GM23248 (cell line): ENCODE measurements at regions not wholly inside any gene's neighbourhood (a gene's known extent, or its start where the extent isn't known, plus 50 kb on each side); places are given as distances from the start of the nearest gene placed in this dataset.

Experiments
- DNase-seq: peaks from one replicate; pipeline ENCODE4 v3.0.0-alpha.2; 2015
- H2AFZ ChIP-seq: fragments of 200-600 bp; sonication (generic); 2 replicates; pipeline ENCODE4 v1.6.1; 2016; ENCODE audit warnings: antibody characterized with exemption
- H3F3A ChIP-seq: fragments of 200-600 bp; sonication (generic); 2 replicates; pipeline ENCODE4 v1.6.1; 2016; ENCODE audit warnings: mild to moderate bottlenecking, antibody characterized with exemption, mixed run types; ENCODE audit not compliant: insufficient read depth
- H3K27ac ChIP-seq: fragments of 200-600 bp; sonication (generic); 2 replicates; pipeline ENCODE4 v1.5.1; 2016; ENCODE audit warnings: mild to moderate bottlenecking
- H3K27me3 ChIP-seq: fragments of 200-600 bp; sonication (generic); replicated peaks from 2 replicates; pipeline ENCODE4 v1.6.1; 2016; ENCODE audit warnings: mild to moderate bottlenecking; ENCODE audit not compliant: insufficient read depth
- H3K36me3 ChIP-seq: fragments of 200-600 bp; sonication (generic); 2 replicates; pipeline ENCODE4 v1.6.1; 2016; ENCODE audit warnings: low read depth, mild to moderate bottlenecking
- H3K4me1 ChIP-seq: fragments of 200-600 bp; sonication (generic); 2 replicates; pipeline ENCODE4 v1.6.1; 2016; ENCODE audit warnings: mild to moderate bottlenecking; ENCODE audit not compliant: insufficient read depth
- H3K4me2 ChIP-seq: fragments of 200-600 bp; sonication (generic); one replicate; pipeline ENCODE4 v1.6.1; 2016; ENCODE audit warnings: mild to moderate bottlenecking; ENCODE audit not compliant: unreplicated experiment
- H3K4me3 ChIP-seq: fragments of 200-600 bp; sonication (generic); 2 replicates; pipeline ENCODE4 v1.5.1; 2016; ENCODE audit warnings: mild to moderate bottlenecking
- H3K79me2 ChIP-seq: fragments of 200-600 bp; sonication (generic); 2 replicates; pipeline ENCODE4 v1.6.1; 2016; ENCODE audit warnings: mild to moderate bottlenecking; ENCODE audit not compliant: insufficient read depth
- H3K9ac ChIP-seq: fragments of 200-600 bp; sonication (generic); 2 replicates; pipeline ENCODE4 v1.6.1; 2016; ENCODE audit warnings: mild to moderate bottlenecking
- H3K9me2 ChIP-seq: fragments of 200-600 bp; sonication (generic); 2 replicates; pipeline ENCODE4 v1.6.1; 2016; ENCODE audit warnings: mixed run types, mild to moderate bottlenecking, moderate library complexity; ENCODE audit not compliant: insufficient read depth
- H3K9me3 ChIP-seq: fragments of 200-600 bp; sonication (generic); one replicate; pipeline ENCODE4 v1.6.1; 2017; ENCODE audit warnings: low read depth
- H4K20me1 ChIP-seq: fragments of 200-600 bp; sonication (generic); 2 replicates; pipeline ENCODE4 v1.6.0; 2016; ENCODE audit not compliant: insufficient read depth
- EZH2 ChIP-seq: fragments of 200-600 bp; sonication (generic); IDR thresholded peaks from 2 replicates; pipeline ENCODE4 v1.6.1; 2018; ENCODE audit warnings: antibody characterized with exemption, mild to moderate bottlenecking; ENCODE audit not compliant: insufficient read depth, poor library complexity, severe bottlenecking
- EZH2phosphoT487 ChIP-seq: fragments of 200-600 bp; sonication (generic); IDR thresholded peaks from 2 replicates; pipeline ENCODE4 v1.6.1; 2018; ENCODE audit warnings: antibody characterized with exemption, moderate library complexity, mild to moderate bottlenecking, low read depth; ENCODE audit not compliant: insufficient read depth
- WGBS, 2 experiments: methylation state at CpG; one replicate each; pipeline ENCODE4 v1.1.6; 2015 to 2017; ENCODE audit warnings: low lambda C conversion rate in 2 of 2, low coverage in 1 of 2; ENCODE audit errors: missing lambda C conversion rate in 2 of 2; 5-methylcytosine and 5-hydroxymethylcytosine counted together
- in situ Hi-C: fragments of 300-500 bp; cut with MboI; formaldehyde crosslinking; loops from 2 replicates; pipeline ENCODE4 v1.15.0; 2020

- no peaks in the 10 kb centered on the region for H3K36me3 ChIP-seq
- H2AFZ ChIP-seq, result no peak overlapping the region
Measured at GRCh38 chr17:33442320-33442719, 149.2 kb upstream of the ASIC2 start.

GRCh38 chr17:33444731-33445130, 151.6 kb upstream of the ASIC2 start:
- WGBS, 2 experiments, result 4 to 5% methylated on average over 3 of the region's 3 CpGs
- in situ Hi-C loops, result no loop called here
- Histone ChIP-seq H3K4me2 (no peak overlapping the region), H3K9ac (no peak overlapping the region), H4K20me1 (no peaks in the 10 kb centered on the region), H3K79me2 (no peaks in the 10 kb centered on the region), H3K9me2 (no peaks in the 10 kb centered on the region), H3K27me3 (no peaks in the 10 kb centered on the region), H3K36me3 (no peaks in the 10 kb centered on the region), H3K4me1 (no peaks in the 10 kb centered on the region), H3K9me3 (no peaks in the 10 kb centered on the region), H3K27ac (no peak overlapping the region), H2AFZ (no peak overlapping the region), H3F3A (no peaks in the 10 kb centered on the region), H3K4me3 (no peak overlapping the region)
- TF ChIP-seq EZH2phosphoT487, result no peak
- TF ChIP-seq EZH2, result no peak
- no peak for DNase-seq

More at GRCh38 chr17:33442320-33442719, 149.2 kb upstream of the ASIC2 start:
- in situ Hi-C loops, result no loop called here
- Histone ChIP-seq H3K27me3 (no peaks in the 10 kb centered on the region), H3F3A (no peaks in the 10 kb centered on the region), H3K9ac (no peak overlapping the region), H3K9me2 (no peaks in the 10 kb centered on the region), H3K4me3 (no peak overlapping the region), H3K27ac (no peak overlapping the region), H3K4me1 (no peaks in the 10 kb centered on the region), H3K9me3 (no peaks in the 10 kb centered on the region), H3K79me2 (no peaks in the 10 kb centered on the region), H3K4me2 (no peak overlapping the region), H4K20me1 (no peaks in the 10 kb centered on the region)
- no peak for TF ChIP-seq EZH2phosphoT487
- no peak for TF ChIP-seq EZH2
- no peak for DNase-seq
- WGBS, 2 experiments, result 48 to 72% methylated on average over 1 of the region's 1 CpG

- H3K9me3 ChIP-seq, result no peaks in the 10 kb centered on the region
- 62 to 63% methylated on average over 5 of the region's 5 CpGs for WGBS, 2 experiments
Measured at GRCh38 chr17:33447090-33447489, 154.0 kb upstream of the ASIC2 start.

GRCh38 chr17:33451221-33451620, 158.1 kb upstream of the ASIC2 start:
- in situ Hi-C loops, result no loop called here
- no peak overlapping the region for H2AFZ ChIP-seq
- WGBS, 2 experiments, result 63 to 66% methylated on average over 7 of the region's 7 CpGs
- H4K20me1 ChIP-seq, result no peaks in the 10 kb centered on the region
- H3K27me3 ChIP-seq, result no peaks in the 10 kb centered on the region
- no peaks in the 10 kb centered on the region for H3K9me3 ChIP-seq
- no peaks in the 10 kb centered on the region for H3K79me2 ChIP-seq
- no peak overlapping the region for H3K9ac ChIP-seq
- DNase-seq, result no peak
- H3K9me2 ChIP-seq, result no peaks in the 10 kb centered on the region
- H3F3A ChIP-seq, result no peaks in the 10 kb centered on the region
- H3K36me3 ChIP-seq, result no peaks in the 10 kb centered on the region
- no peak overlapping the region for H3K4me3 ChIP-seq
- no peaks in the 10 kb centered on the region for H3K4me1 ChIP-seq
- no peak overlapping the region for H3K4me2 ChIP-seq
- H3K27ac ChIP-seq, result no peak overlapping the region
- no peak for TF ChIP-seq EZH2

More at GRCh38 chr17:33447090-33447489, 154.0 kb upstream of the ASIC2 start:
- H3K9ac ChIP-seq, result no peak overlapping the region
- no peak overlapping the region for H3K4me2 ChIP-seq
- H3K9me2 ChIP-seq, result no peaks in the 10 kb centered on the region
- no peaks in the 10 kb centered on the region for H3K27me3 ChIP-seq
- H3K4me1 ChIP-seq, result no peaks in the 10 kb centered on the region
- TF ChIP-seq EZH2phosphoT487, result no peak
- TF ChIP-seq EZH2, result no peak
- H3K4me3 ChIP-seq, result no peak overlapping the region
- no peaks in the 10 kb centered on the region for H3K79me2 ChIP-seq
- no peak overlapping the region for H2AFZ ChIP-seq
- no peaks in the 10 kb centered on the region for H3F3A ChIP-seq
- H4K20me1 ChIP-seq, result no peaks in the 10 kb centered on the region
- in situ Hi-C loops, result no loop called here
- DNase-seq, result no peak
- no peaks in the 10 kb centered on the region for H3K36me3 ChIP-seq
- no peak overlapping the region for H3K27ac ChIP-seq

- TF ChIP-seq EZH2phosphoT487, result no peak
- TF ChIP-seq EZH2, result no peak
- no peaks in the 10 kb centered on the region for H3K79me2 ChIP-seq
- H3F3A ChIP-seq, result no peaks in the 10 kb centered on the region
- 18 to 31% methylated on average over 1 of the region's 1 CpG for WGBS, 2 experiments
- no peak overlapping the region for H3K27ac ChIP-seq
- DNase-seq, result no peak
- no peaks in the 10 kb centered on the region for H3K9me3 ChIP-seq
- H3K9me2 ChIP-seq, result no peaks in the 10 kb centered on the region
- in situ Hi-C loops, result no loop called here
- H4K20me1 ChIP-seq, result no peaks in the 10 kb centered on the region
- no peak overlapping the region for H3K4me3 ChIP-seq
- no peak overlapping the region for H3K9ac ChIP-seq
- H3K27me3 ChIP-seq, result peaks cover 4% of the 10 kb centered on the region; the same call in 1 of the 2 replicates
- H3K36me3 ChIP-seq, result no peaks in the 10 kb centered on the region
- no peaks in the 10 kb centered on the region for H3K4me1 ChIP-seq
- H2AFZ ChIP-seq, result no peak overlapping the region
- no peak overlapping the region for H3K4me2 ChIP-seq
Measured at GRCh38 chr17:33457477-33457876, 164.4 kb upstream of the ASIC2 start.
